GM21576 (cell line): ENCODE measurements at regions not wholly inside any gene's neighbourhood (a gene's known extent, or its start where the extent isn't known, plus 50 kb on each side); places are given as distances from the start of the nearest gene placed in this dataset.
"Not testable (repeated sequence)": the region's sequence is repeated elsewhere in the genome, so short reads cannot be mapped to it uniquely, and the experiment has no call there.

ENCODE experiments used
- ATAC-seq: cut with Tn5 transposase; IDR thresholded peaks from one replicate; pipeline ENCODE4 v1.9.1; 2021; ENCODE audit warnings: mild to moderate bottlenecking, moderate library complexity; ENCODE audit not compliant: unreplicated experiment

GRCh38 chr18:8987241-8987640 is 115.3 kb upstream of the NDUFV2 start:
- no peak for ATAC-seq

GRCh38 chr18:8988260-8988871 is 114.1 kb upstream of the NDUFV2 start:
- ATAC-seq, result peak; percentile 76

GRCh38 chr18:8989017-8989416 is 113.5 kb upstream of the NDUFV2 start:
- ATAC-seq, result no peak

GRCh38 chr18:8989855-8990254 is 112.6 kb upstream of the NDUFV2 start:
- no peak for ATAC-seq

GRCh38 chr18:8990276-8991031 is 112.0 kb upstream of the NDUFV2 start:
- no peak for ATAC-seq

GRCh38 chr18:8991155-8991554 is 111.3 kb upstream of the NDUFV2 start:
- ATAC-seq, result no peak

GRCh38 chr18:8992500-8992899 is 110.0 kb upstream of the NDUFV2 start:
- not testable (repeated sequence) for ATAC-seq

GRCh38 chr18:8994603-8995002 is 107.9 kb upstream of the NDUFV2 start:
- no peak for ATAC-seq

- no peak for ATAC-seq
These were observed 107.4 kb upstream of the NDUFV2 start for GRCh38 chr18:8995096-8995495.

- no peak for ATAC-seq
These were observed 105.6 kb upstream of the NDUFV2 start for GRCh38 chr18:8996771-8997432.

GRCh38 chr18:8997634-8998033 is 104.9 kb upstream of the NDUFV2 start:
- ATAC-seq, result no peak

GRCh38 chr18:8998481-8999217 is 103.8 kb upstream of the NDUFV2 start:
- ATAC-seq, result no peak

GRCh38 chr18:8999872-9000271 is 102.6 kb upstream of the NDUFV2 start:
- no peak for ATAC-seq

GRCh38 chr18:9000733-9001132 is 101.8 kb upstream of the NDUFV2 start:
- no peak for ATAC-seq

- no peak for ATAC-seq
These were observed 101.3 kb upstream of the NDUFV2 start for GRCh38 chr18:9001209-9001608.

- no peak for ATAC-seq
These were observed 98.9 kb upstream of the NDUFV2 start for GRCh38 chr18:9003406-9004100.

GRCh38 chr18:9004308-9004707 is 98.2 kb upstream of the NDUFV2 start:
- not testable (repeated sequence) for ATAC-seq

- not testable (repeated sequence) for ATAC-seq
These were observed 94.8 kb upstream of the NDUFV2 start for GRCh38 chr18:9007700-9008099.

- ATAC-seq, result no peak
These were observed 94.2 kb upstream of the NDUFV2 start for GRCh38 chr18:9008200-9008708.
